Neural progenitor cell (in vitro differentiated cells): ENCODE measurements at regions not wholly inside any gene's neighbourhood (a gene's known extent, or its start where the extent isn't known, plus 50 kb on each side); places are given as distances from the start of the nearest gene placed in this dataset.
"Not testable (repeated sequence)": the region's sequence is repeated elsewhere in the genome, so short reads cannot be mapped to it uniquely, and the experiment has no call there.

Experiments used
- EZH2 ChIP-seq: fragments of 200-600 bp; sonication (generic); IDR thresholded peaks from 2 replicates; pipeline ENCODE4 v1.6.1; 2017; ENCODE audit warnings: antibody characterized with exemption, mild to moderate bottlenecking, moderate library complexity
- TF ChIP-seq, protein P1 (sequence below): fragments of 200-600 bp; sonication (generic); IDR thresholded peaks from 2 replicates; pipeline ENCODE4 v1.5.1; 2017; ENCODE audit warnings: antibody characterized with exemption, mild to moderate bottlenecking

DNA sequence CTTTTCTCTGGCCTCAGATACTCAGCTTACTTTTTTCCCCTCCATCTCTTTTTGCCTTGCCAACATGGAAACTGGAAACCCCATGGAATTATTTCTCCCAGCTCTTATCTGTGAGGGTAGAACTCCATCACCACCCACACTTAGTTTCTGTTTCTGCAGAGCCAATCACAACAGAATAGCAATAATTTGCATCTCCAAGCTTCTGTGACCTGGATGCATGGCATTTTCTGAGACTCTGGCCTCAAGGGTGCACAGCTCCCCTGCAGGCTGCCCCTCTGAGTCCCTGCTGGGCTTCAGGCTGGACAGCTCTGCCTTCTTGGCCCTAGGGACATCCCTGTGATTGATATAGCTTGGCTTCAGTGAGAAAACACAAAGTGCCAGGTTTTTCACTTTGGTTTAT is 316.5 kb upstream of the FZD8 start:
- TF ChIP-seq, protein P1, sequence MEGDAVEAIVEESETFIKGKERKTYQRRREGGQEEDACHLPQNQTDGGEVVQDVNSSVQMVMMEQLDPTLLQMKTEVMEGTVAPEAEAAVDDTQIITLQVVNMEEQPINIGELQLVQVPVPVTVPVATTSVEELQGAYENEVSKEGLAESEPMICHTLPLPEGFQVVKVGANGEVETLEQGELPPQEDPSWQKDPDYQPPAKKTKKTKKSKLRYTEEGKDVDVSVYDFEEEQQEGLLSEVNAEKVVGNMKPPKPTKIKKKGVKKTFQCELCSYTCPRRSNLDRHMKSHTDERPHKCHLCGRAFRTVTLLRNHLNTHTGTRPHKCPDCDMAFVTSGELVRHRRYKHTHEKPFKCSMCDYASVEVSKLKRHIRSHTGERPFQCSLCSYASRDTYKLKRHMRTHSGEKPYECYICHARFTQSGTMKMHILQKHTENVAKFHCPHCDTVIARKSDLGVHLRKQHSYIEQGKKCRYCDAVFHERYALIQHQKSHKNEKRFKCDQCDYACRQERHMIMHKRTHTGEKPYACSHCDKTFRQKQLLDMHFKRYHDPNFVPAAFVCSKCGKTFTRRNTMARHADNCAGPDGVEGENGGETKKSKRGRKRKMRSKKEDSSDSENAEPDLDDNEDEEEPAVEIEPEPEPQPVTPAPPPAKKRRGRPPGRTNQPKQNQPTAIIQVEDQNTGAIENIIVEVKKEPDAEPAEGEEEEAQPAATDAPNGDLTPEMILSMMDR = not testable (repeated sequence)
- not testable (repeated sequence) for TF ChIP-seq EZH2
